Keratinocyte (primary cell): ENCODE measurements at regions not wholly inside any gene's neighbourhood (a gene's known extent, or its start where the extent isn't known, plus 50 kb on each side); places are given as distances from the start of the nearest gene placed in this dataset.

Experiments
- DNase-seq: peaks from one replicate; pipeline ENCODE4 v3.0.0-alpha.2; 2011; ENCODE audit warnings: low read depth, missing footprints, low spot score
- FAIRE-seq: peaks from 2 replicates; lab custom pipeline; 2011; peaks lifted over from hg19 to GRCh38; lab: Jason Lieb, UNC
- H2AFZ ChIP-seq: 2 replicates; pipeline ENCODE4 v1.6.0; 2012; ENCODE audit warnings: low read length, control low read depth, inconsistent platforms; ENCODE audit not compliant: control insufficient read depth
- H3K27ac ChIP-seq: 2 replicates; pipeline ENCODE4 v1.5.1; 2011; ENCODE audit warnings: low read length; ENCODE audit not compliant: control insufficient read depth, insufficient read depth
- H3K27me3 ChIP-seq: 3 replicates; pipeline ENCODE4 v1.6.0; 2011; ENCODE audit warnings: low read length; ENCODE audit not compliant: control insufficient read depth, insufficient read depth; ENCODE audit errors: extremely low read depth
- H3K36me3 ChIP-seq, 2 experiments: 2 replicates in 1 of 2; 3 replicates in 1 of 2; pipeline ENCODE4 v1.5.1; 2011; ENCODE audit warnings: low read length in 2 of 2, mild to moderate bottlenecking in 1 of 2; ENCODE audit not compliant: control insufficient read depth in 2 of 2, insufficient read depth in 2 of 2; ENCODE audit errors: extremely low read depth in 1 of 2
- H3K4me1 ChIP-seq: 3 replicates; pipeline ENCODE4 v1.5.1; 2011; ENCODE audit warnings: low read length; ENCODE audit not compliant: control insufficient read depth, insufficient read depth; ENCODE audit errors: extremely low read depth
- H3K4me2 ChIP-seq: 3 replicates; pipeline ENCODE4 v1.6.0; 2011; ENCODE audit warnings: low read depth, low read length; ENCODE audit not compliant: control insufficient read depth, insufficient read depth; ENCODE audit errors: extremely low read depth
- H3K4me3 ChIP-seq, 3 experiments: fragments of 200-600 bp in 1 of 3; sonication (generic) in 1 of 3; 2 replicates in 2 of 3; 3 replicates in 1 of 3; pipeline ENCODE4 v1.5.1; 2011 to 2016; ENCODE audit warnings: low read length in 3 of 3, mild to moderate bottlenecking in 3 of 3, control low read depth in 2 of 3, inconsistent platforms in 1 of 3, low read depth in 1 of 3, mixed read lengths in 1 of 3, mixed run types in 1 of 3, moderate library complexity in 1 of 3; ENCODE audit not compliant: control insufficient read depth in 2 of 3, insufficient read depth in 2 of 3; ENCODE audit errors: extremely low read depth in 1 of 3
- H3K79me2 ChIP-seq: 2 replicates; pipeline ENCODE4 v1.6.0; 2012; ENCODE audit warnings: low read length; ENCODE audit not compliant: control insufficient read depth, insufficient read depth
- H3K9ac ChIP-seq: 3 replicates; pipeline ENCODE4 v1.6.0; 2011; ENCODE audit warnings: low read length; ENCODE audit not compliant: control insufficient read depth, insufficient read depth; ENCODE audit errors: extremely low read depth
- H3K9me1 ChIP-seq: 3 replicates; pipeline ENCODE4 v1.6.0; 2011; ENCODE audit warnings: low read length; ENCODE audit not compliant: control insufficient read depth, insufficient read depth; ENCODE audit errors: extremely low read depth
- H3K9me3 ChIP-seq: 2 replicates; pipeline ENCODE4 v1.5.1; 2012; ENCODE audit warnings: low read depth, low read length; ENCODE audit not compliant: control insufficient read depth
- H4K20me1 ChIP-seq: 3 replicates; pipeline ENCODE4 v1.6.0; 2011; ENCODE audit warnings: low read length; ENCODE audit not compliant: control insufficient read depth, insufficient read depth; ENCODE audit errors: extremely low read depth
- EZH2 ChIP-seq: IDR thresholded peaks from one replicate; pipeline ENCODE4 v1.6.1; 2012; ENCODE audit warnings: inconsistent platforms, mild to moderate bottlenecking, low read length, moderate library complexity
- dilution Hi-C: fragments of 300-500 bp; cut with MboI; formaldehyde crosslinking; loops from one replicate; pipeline ENCODE4 v1.7.0; 2020; ENCODE audit warnings: low sequenced_read_pairs; ENCODE audit not compliant: extremely low pct_ligation_motif_present
- TF ChIP-seq, protein P1 (sequence below), 3 experiments: IDR thresholded peaks in 1 of 3; conservative IDR thresholded peaks in 1 of 3; optimal IDR thresholded peaks in 1 of 3; 2 replicates in 2 of 3; 3 replicates in 1 of 3; pipeline versions ENCODE3 to v1.5.1; 2011; ENCODE audit warnings: low read length in 3 of 3, mild to moderate bottlenecking in 3 of 3, moderate library complexity in 2 of 3, control low read depth in 1 of 3, inconsistent platforms in 1 of 3; ENCODE audit not compliant: insufficient read depth in 2 of 3; ENCODE audit errors: extremely low read depth in 1 of 3

DNA sequence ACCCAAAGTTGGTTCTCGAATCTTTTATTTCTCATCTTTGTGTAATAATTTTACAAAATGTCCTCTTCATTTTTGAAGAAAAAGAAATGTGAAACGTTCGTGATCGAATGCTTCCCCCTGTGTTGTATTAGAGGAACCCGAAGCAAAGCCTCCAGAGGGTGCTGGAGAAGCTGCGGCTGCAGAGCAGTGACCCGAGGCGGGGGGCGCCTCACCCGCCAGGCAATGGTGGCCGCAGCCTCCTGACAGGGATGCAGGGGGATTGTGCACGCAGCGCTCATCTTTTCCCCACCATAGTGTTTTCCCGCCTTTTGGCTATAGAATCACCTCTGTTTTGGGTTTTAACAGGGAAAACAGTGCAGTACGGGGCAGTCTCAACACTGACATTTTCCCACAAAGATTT lies 307.5 kb upstream of the ANKRD30A start:
- dilution Hi-C loops: no loop called here

DNA sequence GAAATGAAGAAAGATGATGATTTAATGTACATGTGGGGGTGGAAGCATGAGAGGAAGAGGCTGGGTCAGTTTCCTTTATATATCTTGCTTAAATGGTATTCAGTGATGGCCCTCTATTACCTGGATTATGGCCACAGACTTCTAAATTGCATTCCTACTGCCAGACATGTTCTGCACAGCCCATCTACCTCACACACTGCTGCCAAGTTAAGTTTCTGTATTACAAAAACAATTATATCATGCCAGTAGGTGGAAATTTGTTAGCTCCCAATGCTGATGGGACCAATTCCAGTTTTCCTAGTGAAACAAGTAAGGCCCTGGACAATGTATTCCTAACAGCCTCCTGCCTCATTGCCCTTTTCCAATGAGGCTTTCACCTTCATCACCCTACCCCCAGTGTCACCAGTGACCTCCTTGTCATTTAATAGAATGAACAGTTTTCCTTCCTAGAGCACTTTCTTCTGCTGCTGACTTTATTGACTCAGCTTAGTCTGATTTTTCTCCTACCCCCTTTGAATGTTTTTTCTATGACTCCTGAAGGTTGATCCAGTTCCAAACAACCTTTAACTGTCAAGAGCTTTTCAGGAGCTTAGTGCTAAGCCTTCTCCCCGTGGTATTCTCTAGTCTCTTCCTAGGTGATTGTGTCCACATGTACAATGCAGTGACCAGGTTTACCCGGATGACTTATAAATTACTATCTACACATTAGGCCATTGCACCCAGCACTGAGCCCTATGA lies 316.6 kb upstream of the ANKRD30A start:
- Histone ChIP-seq H3K9me3 (no peaks in the 10 kb centered on the region), H3K79me2 (no peaks in the 10 kb centered on the region), H3K27me3 (no peaks in the 10 kb centered on the region), H3K9ac (no peak overlapping the region), H3K27ac (no peak overlapping the region), H3K4me1 (no peaks in the 10 kb centered on the region), H3K4me3 (no peak overlapping the region), H3K4me2 (no peak overlapping the region), H3K9me1 (no peaks in the 10 kb centered on the region), H2AFZ (no peak overlapping the region), H4K20me1 (no peaks in the 10 kb centered on the region), H3K36me3 (no peaks in the 10 kb centered on the region)
- DNase-seq (no peak), FAIRE-seq (no peak)
- TF ChIP-seq EZH2: no peak
- TF ChIP-seq, protein P1, sequence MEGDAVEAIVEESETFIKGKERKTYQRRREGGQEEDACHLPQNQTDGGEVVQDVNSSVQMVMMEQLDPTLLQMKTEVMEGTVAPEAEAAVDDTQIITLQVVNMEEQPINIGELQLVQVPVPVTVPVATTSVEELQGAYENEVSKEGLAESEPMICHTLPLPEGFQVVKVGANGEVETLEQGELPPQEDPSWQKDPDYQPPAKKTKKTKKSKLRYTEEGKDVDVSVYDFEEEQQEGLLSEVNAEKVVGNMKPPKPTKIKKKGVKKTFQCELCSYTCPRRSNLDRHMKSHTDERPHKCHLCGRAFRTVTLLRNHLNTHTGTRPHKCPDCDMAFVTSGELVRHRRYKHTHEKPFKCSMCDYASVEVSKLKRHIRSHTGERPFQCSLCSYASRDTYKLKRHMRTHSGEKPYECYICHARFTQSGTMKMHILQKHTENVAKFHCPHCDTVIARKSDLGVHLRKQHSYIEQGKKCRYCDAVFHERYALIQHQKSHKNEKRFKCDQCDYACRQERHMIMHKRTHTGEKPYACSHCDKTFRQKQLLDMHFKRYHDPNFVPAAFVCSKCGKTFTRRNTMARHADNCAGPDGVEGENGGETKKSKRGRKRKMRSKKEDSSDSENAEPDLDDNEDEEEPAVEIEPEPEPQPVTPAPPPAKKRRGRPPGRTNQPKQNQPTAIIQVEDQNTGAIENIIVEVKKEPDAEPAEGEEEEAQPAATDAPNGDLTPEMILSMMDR (optimal IDR thresholded peaks at IDR 0.05 in 1 of 3, IDR thresholded peaks at IDR 0.05 in 1 of 3, conservative IDR thresholded peaks at IDR 0.05 in 1 of 3; ENCODE audit: extremely low read depth in 1 of 3, insufficient read depth in 2 of 3, low read length in 3 of 3): no peak
- dilution Hi-C loops: no loop called here

More for the DNA sequence above, 307.5 kb upstream of the ANKRD30A start:
- no peaks in the 10 kb centered on the region for H3K79me2 ChIP-seq
- H3K27ac ChIP-seq: no peak overlapping the region
- H3K4me2 ChIP-seq: no peak overlapping the region
- no peak overlapping the region for H3K4me3 ChIP-seq
- FAIRE-seq (no peak), DNase-seq (no peak)
- TF ChIP-seq, protein P1 (optimal IDR thresholded peaks at IDR 0.05 in 1 of 3, IDR thresholded peaks at IDR 0.05 in 1 of 3, conservative IDR thresholded peaks at IDR 0.05 in 1 of 3; ENCODE audit: extremely low read depth in 1 of 3, insufficient read depth in 2 of 3, low read length in 3 of 3): no peak
- no peak for TF ChIP-seq EZH2
- H3K9me1 ChIP-seq: no peaks in the 10 kb centered on the region
- no peaks in the 10 kb centered on the region for H3K9me3 ChIP-seq
- H3K27me3 ChIP-seq: no peaks in the 10 kb centered on the region
- no peak overlapping the region for H3K9ac ChIP-seq
- no peaks in the 10 kb centered on the region for H3K4me1 ChIP-seq
- no peaks in the 10 kb centered on the region for H3K36me3 ChIP-seq
- no peak overlapping the region for H2AFZ ChIP-seq
- H4K20me1 ChIP-seq: no peaks in the 10 kb centered on the region
